ENCODE measurements at regions not wholly inside any gene's neighbourhood (a gene's known extent, or its start where the extent isn't known, plus 50 kb on each side); places are given as distances from the start of the nearest gene placed in this dataset.

DNA sequence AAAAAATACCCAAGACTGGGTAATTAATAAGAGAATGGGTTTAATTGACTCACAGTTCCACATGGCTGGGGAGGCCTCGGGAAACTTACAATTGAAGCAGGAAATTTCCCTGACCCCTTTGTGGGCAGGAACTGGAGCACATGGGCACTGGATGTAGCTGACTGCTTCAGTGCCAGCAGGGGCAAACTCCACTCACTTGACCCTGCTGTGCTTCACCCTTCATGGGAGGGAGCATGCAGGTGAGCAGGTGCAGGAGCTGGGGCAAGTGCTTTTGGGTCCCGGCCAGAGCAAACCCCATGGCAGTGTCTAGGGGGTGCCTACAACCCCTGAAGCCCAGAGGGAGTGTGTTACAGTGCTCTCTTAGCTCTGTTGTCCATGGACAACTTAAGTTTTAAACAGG lies 132.6 kb downstream of the AKR1D1 start:
- TF ChIP-seq, protein P1, sequence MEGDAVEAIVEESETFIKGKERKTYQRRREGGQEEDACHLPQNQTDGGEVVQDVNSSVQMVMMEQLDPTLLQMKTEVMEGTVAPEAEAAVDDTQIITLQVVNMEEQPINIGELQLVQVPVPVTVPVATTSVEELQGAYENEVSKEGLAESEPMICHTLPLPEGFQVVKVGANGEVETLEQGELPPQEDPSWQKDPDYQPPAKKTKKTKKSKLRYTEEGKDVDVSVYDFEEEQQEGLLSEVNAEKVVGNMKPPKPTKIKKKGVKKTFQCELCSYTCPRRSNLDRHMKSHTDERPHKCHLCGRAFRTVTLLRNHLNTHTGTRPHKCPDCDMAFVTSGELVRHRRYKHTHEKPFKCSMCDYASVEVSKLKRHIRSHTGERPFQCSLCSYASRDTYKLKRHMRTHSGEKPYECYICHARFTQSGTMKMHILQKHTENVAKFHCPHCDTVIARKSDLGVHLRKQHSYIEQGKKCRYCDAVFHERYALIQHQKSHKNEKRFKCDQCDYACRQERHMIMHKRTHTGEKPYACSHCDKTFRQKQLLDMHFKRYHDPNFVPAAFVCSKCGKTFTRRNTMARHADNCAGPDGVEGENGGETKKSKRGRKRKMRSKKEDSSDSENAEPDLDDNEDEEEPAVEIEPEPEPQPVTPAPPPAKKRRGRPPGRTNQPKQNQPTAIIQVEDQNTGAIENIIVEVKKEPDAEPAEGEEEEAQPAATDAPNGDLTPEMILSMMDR (IDR thresholded peaks at IDR 0.05) = no peak
- no peak for TF ChIP-seq EZH2 (IDR thresholded peaks at IDR 0.05; ENCODE audit: borderline replicate concordance, insufficient read depth, low read depth, low read length, poor library complexity, severe bottlenecking)
- no peak for ATAC-seq (ENCODE audit: low read depth)
- H2AFZ ChIP-seq (ENCODE audit: insufficient read depth, low read depth, low read length, poor library complexity, severe bottlenecking) = no peak overlapping the region
- no peak overlapping the region for H3K9ac ChIP-seq (ENCODE audit: low read length)
- DNase-seq = no peak
- H3K4me2 ChIP-seq (replicated peaks; ENCODE audit: low read depth, low read length, poor library complexity, severe bottlenecking) = no peak overlapping the region
- H3K4me3 ChIP-seq (ENCODE audit: control extremely low read depth in 1 of 5, extremely low read depth in 1 of 5, insufficient read depth in 1 of 5, low read depth in 2 of 5, low read length in 4 of 5) = no peak overlapping the region
- peaks cover 0 to 5% (median 0%) of the 10 kb centered on the region in 3 donors for H3K9me3 ChIP-seq (ENCODE audit: control extremely low read depth in 1 of 3, control insufficient read depth in 2 of 3, insufficient read depth in 1 of 3, low read length in 2 of 3)
- 95% methylated on average over 2 of the region's 2 CpGs for WGBS (ENCODE audit: insufficient coverage)
- intact Hi-C loops (cut with micrococcal nuclease) = no loop called here
- no peaks in the 10 kb centered on the region for H3K36me3 ChIP-seq (replicated peaks in 1 of 2; ENCODE audit: control extremely low read depth in 1 of 2, control insufficient read depth in 1 of 2, extremely low read depth in 1 of 2, insufficient read depth in 2 of 2, low read length in 1 of 2)
- no peaks in the 10 kb centered on the region for H3K27me3 Mint-ChIP-seq
- CTCF ChIA-PET = no interaction called here
- H3K79me2 ChIP-seq (ENCODE audit: control insufficient read depth, insufficient read depth, low read length) = no peaks in the 10 kb centered on the region
- H3K9me3 Mint-ChIP-seq (ENCODE audit: insufficient read depth) = no peaks in the 10 kb centered on the region
- H3K4me1 ChIP-seq (ENCODE audit: control insufficient read depth in 2 of 2, insufficient read depth in 2 of 2, low read length in 2 of 2) = no peaks in the 10 kb centered on the region
- peaks cover 0 to 5% (median 0%) of the 10 kb centered on the region in 4 experiments for H3K27me3 ChIP-seq (replicated peaks in 1 of 4; ENCODE audit: control extremely low read depth in 1 of 4, control insufficient read depth in 3 of 4, insufficient read depth in 4 of 4, low read length in 3 of 4)
- H3K27ac Mint-ChIP-seq = no peak overlapping the region
- H4K20me1 ChIP-seq (ENCODE audit: control insufficient read depth, insufficient read depth, low read length, poor library complexity, severe bottlenecking) = no peaks in the 10 kb centered on the region
- H3K27ac ChIP-seq (ENCODE audit: low read length in 2 of 2) = no peak overlapping the region
- no peak overlapping the region for H3K4me3 Mint-ChIP-seq
- H3K4me1 Mint-ChIP-seq = no peaks in the 10 kb centered on the region
- POLR2A ChIA-PET = no interaction called here

DNA sequence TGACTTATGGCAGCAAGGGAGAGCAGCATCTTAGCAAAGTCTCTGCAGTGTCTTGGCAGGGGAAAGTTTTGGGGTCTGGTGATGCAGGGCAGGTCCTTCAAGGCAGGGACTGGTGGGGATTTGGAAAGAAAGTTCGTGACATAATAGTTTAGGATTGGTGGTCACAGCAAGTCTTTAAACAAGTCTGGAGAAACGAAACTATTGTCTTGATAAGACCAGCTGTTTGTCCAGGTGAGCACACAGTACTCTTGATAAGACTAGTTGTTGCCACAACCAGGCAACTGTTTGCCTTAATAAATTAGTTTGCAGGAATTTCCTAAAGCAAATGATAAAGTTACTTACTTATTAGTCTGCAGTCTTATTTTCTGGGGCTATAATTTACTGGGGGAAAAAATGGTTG lies 136.1 kb downstream of the AKR1D1 start:
- no peaks in the 10 kb centered on the region for H3K27me3 Mint-ChIP-seq
- no peak for ATAC-seq (ENCODE audit: low read depth)
- Histone ChIP-seq H3K36me3 (replicated peaks in 1 of 2; ENCODE audit: control extremely low read depth in 1 of 2, control insufficient read depth in 1 of 2, extremely low read depth in 1 of 2, insufficient read depth in 2 of 2, low read length in 1 of 2) (no peaks in the 10 kb centered on the region), H3K9ac (ENCODE audit: low read length) (no peak overlapping the region), H4K20me1 (ENCODE audit: control insufficient read depth, insufficient read depth, low read length, poor library complexity, severe bottlenecking) (no peaks in the 10 kb centered on the region), H3K79me2 (ENCODE audit: control insufficient read depth, insufficient read depth, low read length) (no peaks in the 10 kb centered on the region), H3K27ac (ENCODE audit: low read length in 2 of 2) (no peak overlapping the region), H3K4me2 (replicated peaks; ENCODE audit: low read depth, low read length, poor library complexity, severe bottlenecking) (no peak overlapping the region), H3K4me1 (ENCODE audit: control insufficient read depth in 2 of 2, insufficient read depth in 2 of 2, low read length in 2 of 2) (no peaks in the 10 kb centered on the region), H3K9me3 (ENCODE audit: control extremely low read depth in 1 of 3, control insufficient read depth in 2 of 3, insufficient read depth in 1 of 3, low read length in 2 of 3) (peaks cover 0 to 5% (median 0%) of the 10 kb centered on the region in 3 donors), H3K27me3 (replicated peaks in 1 of 4; ENCODE audit: control extremely low read depth in 1 of 4, control insufficient read depth in 3 of 4, insufficient read depth in 4 of 4, low read length in 3 of 4) (peaks cover 0 to 5% (median 0%) of the 10 kb centered on the region in 4 experiments), H2AFZ (ENCODE audit: insufficient read depth, low read depth, low read length, poor library complexity, severe bottlenecking) (no peak overlapping the region), H3K4me3 (ENCODE audit: control extremely low read depth in 1 of 5, extremely low read depth in 1 of 5, insufficient read depth in 1 of 5, low read depth in 2 of 5, low read length in 4 of 5) (no peak overlapping the region)
- ChIA-PET CTCF (no interaction called here), POLR2A (no interaction called here)
- no peak overlapping the region for H3K27ac Mint-ChIP-seq
- intact Hi-C loops (cut with micrococcal nuclease) = no loop called here
- 60% methylated on average over 2 of the region's 2 CpGs for WGBS (ENCODE audit: insufficient coverage)
- TF ChIP-seq, protein P1 (IDR thresholded peaks at IDR 0.05) = no peak
- no peak for TF ChIP-seq EZH2 (IDR thresholded peaks at IDR 0.05; ENCODE audit: borderline replicate concordance, insufficient read depth, low read depth, low read length, poor library complexity, severe bottlenecking)
- no peaks in the 10 kb centered on the region for H3K9me3 Mint-ChIP-seq (ENCODE audit: insufficient read depth)
- no peaks in the 10 kb centered on the region for H3K4me1 Mint-ChIP-seq
- H3K4me3 Mint-ChIP-seq = no peak overlapping the region
- DNase-seq = no peak
